GM23248 (cell line): ENCODE measurements at regions not wholly inside any gene's neighbourhood (a gene's known extent, or its start where the extent isn't known, plus 50 kb on each side); places are given as distances from the start of the nearest gene placed in this dataset.

Source experiments
- EZH2 ChIP-seq: fragments of 200-600 bp; sonication (generic); IDR thresholded peaks from 2 replicates; pipeline ENCODE4 v1.6.1; 2018; ENCODE audit warnings: antibody characterized with exemption, mild to moderate bottlenecking; ENCODE audit not compliant: insufficient read depth, poor library complexity, severe bottlenecking
- EZH2phosphoT487 ChIP-seq: fragments of 200-600 bp; sonication (generic); IDR thresholded peaks from 2 replicates; pipeline ENCODE4 v1.6.1; 2018; ENCODE audit warnings: antibody characterized with exemption, moderate library complexity, mild to moderate bottlenecking, low read depth; ENCODE audit not compliant: insufficient read depth

DNA sequence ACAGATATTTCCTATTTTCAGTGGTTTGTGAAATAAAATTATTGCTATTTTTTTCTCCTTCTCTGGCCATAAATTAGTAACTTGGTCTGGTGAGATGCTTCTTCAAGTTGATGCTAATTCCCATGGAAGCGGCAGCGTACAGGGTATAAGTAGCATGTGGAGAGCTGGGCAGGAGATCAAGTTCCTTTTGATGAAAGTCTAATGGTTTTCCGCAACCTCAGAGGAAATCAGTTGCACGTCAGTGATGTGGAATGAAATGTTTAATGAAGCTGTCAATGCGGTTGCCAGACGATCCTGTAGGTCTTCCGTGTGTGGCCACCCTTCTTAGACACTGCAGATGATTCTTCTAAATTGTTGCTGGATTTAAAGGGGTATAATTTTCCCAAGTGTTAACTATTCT, 236.4 kb upstream of the GRM3 start:
- TF ChIP-seq EZH2 (no peak), EZH2phosphoT487 (no peak)
